HepG2 (cell line): ENCODE measurements at regions not wholly inside any gene's neighbourhood (a gene's known extent, or its start where the extent isn't known, plus 50 kb on each side); places are given as distances from the start of the nearest gene placed in this dataset.

Source experiments
- JUNB ChIP-seq: sonication (generic); formaldehyde crosslinking; IDR thresholded peaks from 2 replicates; pipeline ENCODE4 v1.8.0; 2022; ENCODE audit warnings: missing genetic modification reagents, mild to moderate bottlenecking, borderline replicate concordance
- PITX1 ChIP-seq: sonication (generic); formaldehyde crosslinking; IDR thresholded peaks from 2 replicates; pipeline ENCODE4 v1.5.1; 2020; ENCODE audit warnings: mild to moderate bottlenecking, missing genetic modification reagents
- RXRA ChIP-seq: sonication (generic); formaldehyde crosslinking; IDR thresholded peaks from 2 replicates; pipeline ENCODE4 v1.5.1; 2020; ENCODE audit warnings: missing genetic modification reagents
- SNRNP70 ChIP-seq: fragments of 200-400 bp; formaldehyde crosslinking; IDR thresholded peaks from 2 replicates; pipeline ENCODE4 v1.6.1; 2017; ENCODE audit warnings: mild to moderate bottlenecking, low read depth, low read length, moderate library complexity
- TF ChIP-seq, protein P1 (sequence below): sonication (generic); formaldehyde crosslinking; IDR thresholded peaks from 2 replicates; pipeline ENCODE4 v1.4.0; 2020; ENCODE audit warnings: missing genetic modification reagents
- TF ChIP-seq, protein P2 (sequence below): sonication (generic); formaldehyde crosslinking; IDR thresholded peaks from 2 replicates; pipeline ENCODE4 v1.4.0; 2020; ENCODE audit warnings: mild to moderate bottlenecking, missing genetic modification reagents

DNA sequence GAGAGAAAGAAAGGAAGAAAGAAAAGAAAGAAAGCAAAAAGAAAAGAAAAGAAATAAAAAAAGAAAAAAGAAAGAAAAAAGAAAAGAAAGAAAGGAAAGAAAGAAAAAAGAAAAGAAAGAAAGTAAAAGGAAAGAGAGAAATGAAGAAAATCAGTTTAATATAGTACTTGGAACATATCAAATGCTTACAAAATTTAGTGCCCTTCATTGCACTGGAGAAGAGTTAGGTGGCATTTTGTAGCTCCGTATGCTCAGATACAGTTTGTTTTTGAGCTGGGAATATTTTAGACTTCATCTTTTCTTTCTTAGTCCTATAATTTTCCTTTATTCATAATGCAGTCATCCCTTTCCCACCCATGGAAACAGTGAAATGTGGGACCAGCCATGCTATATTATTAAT, 56.2 kb upstream of the APP start:
- TF ChIP-seq PITX1 (no peak), RXRA (CRISPR knock-in tag) (no peak), JUNB (CRISPR knock-in tag) (no peak), SNRNP70 (no peak)
- TF ChIP-seq, protein P1, sequence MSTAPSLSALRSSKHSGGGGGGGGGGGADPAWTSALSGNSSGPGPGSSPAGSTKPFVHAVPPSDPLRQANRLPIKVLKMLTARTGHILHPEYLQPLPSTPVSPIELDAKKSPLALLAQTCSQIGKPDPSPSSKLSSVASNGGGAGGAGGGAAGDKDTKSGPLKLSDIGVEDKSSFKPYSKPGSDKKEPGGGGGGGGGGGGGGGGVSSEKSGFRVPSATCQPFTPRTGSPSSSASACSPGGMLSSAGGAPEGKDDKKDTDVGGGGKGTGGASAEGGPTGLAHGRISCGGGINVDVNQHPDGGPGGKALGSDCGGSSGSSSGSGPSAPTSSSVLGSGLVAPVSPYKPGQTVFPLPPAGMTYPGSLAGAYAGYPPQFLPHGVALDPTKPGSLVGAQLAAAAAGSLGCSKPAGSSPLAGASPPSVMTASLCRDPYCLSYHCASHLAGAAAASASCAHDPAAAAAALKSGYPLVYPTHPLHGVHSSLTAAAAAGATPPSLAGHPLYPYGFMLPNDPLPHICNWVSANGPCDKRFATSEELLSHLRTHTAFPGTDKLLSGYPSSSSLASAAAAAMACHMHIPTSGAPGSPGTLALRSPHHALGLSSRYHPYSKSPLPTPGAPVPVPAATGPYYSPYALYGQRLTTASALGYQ (CRISPR knock-in tag) = no peak
- TF ChIP-seq, protein P2, sequence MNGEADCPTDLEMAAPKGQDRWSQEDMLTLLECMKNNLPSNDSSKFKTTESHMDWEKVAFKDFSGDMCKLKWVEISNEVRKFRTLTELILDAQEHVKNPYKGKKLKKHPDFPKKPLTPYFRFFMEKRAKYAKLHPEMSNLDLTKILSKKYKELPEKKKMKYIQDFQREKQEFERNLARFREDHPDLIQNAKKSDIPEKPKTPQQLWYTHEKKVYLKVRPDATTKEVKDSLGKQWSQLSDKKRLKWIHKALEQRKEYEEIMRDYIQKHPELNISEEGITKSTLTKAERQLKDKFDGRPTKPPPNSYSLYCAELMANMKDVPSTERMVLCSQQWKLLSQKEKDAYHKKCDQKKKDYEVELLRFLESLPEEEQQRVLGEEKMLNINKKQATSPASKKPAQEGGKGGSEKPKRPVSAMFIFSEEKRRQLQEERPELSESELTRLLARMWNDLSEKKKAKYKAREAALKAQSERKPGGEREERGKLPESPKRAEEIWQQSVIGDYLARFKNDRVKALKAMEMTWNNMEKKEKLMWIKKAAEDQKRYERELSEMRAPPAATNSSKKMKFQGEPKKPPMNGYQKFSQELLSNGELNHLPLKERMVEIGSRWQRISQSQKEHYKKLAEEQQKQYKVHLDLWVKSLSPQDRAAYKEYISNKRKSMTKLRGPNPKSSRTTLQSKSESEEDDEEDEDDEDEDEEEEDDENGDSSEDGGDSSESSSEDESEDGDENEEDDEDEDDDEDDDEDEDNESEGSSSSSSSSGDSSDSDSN = no peak
